H9 (cell line): ENCODE measurements at regions not wholly inside any gene's neighbourhood (a gene's known extent, or its start where the extent isn't known, plus 50 kb on each side); places are given as distances from the start of the nearest gene placed in this dataset.

Experiments used
- DNase-seq: peaks from one replicate; pipeline ENCODE4 v3.0.0-alpha.2; 2017
- H2AFZ ChIP-seq: one replicate; pipeline ENCODE4 v1.6.1; 2013; ENCODE audit warnings: mild to moderate bottlenecking, low read length, control low read depth, moderate library complexity
- H2AK5ac ChIP-seq: 2 replicates; pipeline ENCODE4 v1.6.1; 2013; ENCODE audit warnings: low read length, control low read depth, mixed read lengths; ENCODE audit not compliant: insufficient read length
- H2BK120ac ChIP-seq: one replicate; pipeline ENCODE4 v1.6.1; 2013; ENCODE audit warnings: low read depth, mild to moderate bottlenecking, low read length, control low read depth, inconsistent platforms; ENCODE audit not compliant: poor library complexity, severe bottlenecking
- H2BK12ac ChIP-seq: 2 replicates; pipeline ENCODE4 v1.6.1; 2013; ENCODE audit warnings: low read length, control low read depth, mixed read lengths, low read depth; ENCODE audit not compliant: insufficient read length
- H2BK15ac ChIP-seq: 2 replicates; pipeline ENCODE4 v1.6.1; 2013; ENCODE audit warnings: low read depth, low read length, control low read depth
- H2BK20ac ChIP-seq: one replicate; pipeline ENCODE4 v1.6.1; 2013; ENCODE audit warnings: low read depth, mild to moderate bottlenecking, low read length, control low read depth, inconsistent platforms; ENCODE audit not compliant: poor library complexity, severe bottlenecking
- H2BK5ac ChIP-seq: 2 replicates; pipeline ENCODE4 v1.6.1; 2013; ENCODE audit warnings: low read length, control low read depth, mixed read lengths; ENCODE audit not compliant: insufficient read length
- H3K14ac ChIP-seq: 2 replicates; pipeline ENCODE4 v1.6.1; 2013; ENCODE audit warnings: low read length, control low read depth; ENCODE audit not compliant: insufficient read depth
- H3K18ac ChIP-seq: 2 replicates; pipeline ENCODE4 v1.6.1; 2013; ENCODE audit warnings: low read depth, mild to moderate bottlenecking, mixed read lengths, low read length, control low read depth; ENCODE audit not compliant: insufficient read length
- H3K23ac ChIP-seq: 2 replicates; pipeline ENCODE4 v1.6.1; 2013; ENCODE audit warnings: low read length, control low read depth, mixed read lengths, low read depth; ENCODE audit not compliant: insufficient read length
- H3K23me2 ChIP-seq: 2 replicates; pipeline ENCODE4 v1.6.1; 2013; ENCODE audit warnings: low read depth, mild to moderate bottlenecking, mixed read lengths, low read length, control low read depth; ENCODE audit not compliant: insufficient read length, poor library complexity, severe bottlenecking
- H3K27ac ChIP-seq: 2 replicates; pipeline ENCODE4 v1.5.1; 2013; ENCODE audit warnings: low read length, control low read depth, mixed read lengths, low read depth; ENCODE audit not compliant: insufficient read length
- H3K27me3 ChIP-seq: 2 replicates; pipeline ENCODE4 v1.6.1; 2013; ENCODE audit warnings: low read length, control low read depth, inconsistent platforms; ENCODE audit not compliant: insufficient read depth
- H3K4ac ChIP-seq: 2 replicates; pipeline ENCODE4 v1.6.1; 2013; ENCODE audit warnings: low read depth, mild to moderate bottlenecking, control low read depth, inconsistent platforms, low read length, moderate library complexity
- H3K4me1 ChIP-seq: 2 replicates; pipeline ENCODE4 v1.6.1; 2013; ENCODE audit warnings: low read length, control low read depth, inconsistent platforms; ENCODE audit not compliant: insufficient read depth
- H3K4me2 ChIP-seq: 2 replicates; pipeline ENCODE4 v1.6.1; 2013; ENCODE audit warnings: low read length, control low read depth, mixed read lengths; ENCODE audit not compliant: insufficient read length, insufficient read depth
- H3K56ac ChIP-seq: 2 replicates; pipeline ENCODE4 v1.6.1; 2013; ENCODE audit warnings: low read depth, mild to moderate bottlenecking, mixed read lengths, low read length, control low read depth; ENCODE audit not compliant: insufficient read length
- H3K79me1 ChIP-seq: 2 replicates; pipeline ENCODE4 v1.6.1; 2013; ENCODE audit warnings: low read depth, mild to moderate bottlenecking, moderate library complexity, low read length, control low read depth, inconsistent platforms; ENCODE audit not compliant: insufficient read depth, poor library complexity, severe bottlenecking
- H3K79me2 ChIP-seq: 2 replicates; pipeline ENCODE4 v1.6.1; 2013; ENCODE audit warnings: low read length, control low read depth, inconsistent platforms; ENCODE audit not compliant: insufficient read depth
- H3K9ac ChIP-seq: 2 replicates; pipeline ENCODE4 v1.6.1; 2013; ENCODE audit warnings: low read length, control low read depth, mixed read lengths; ENCODE audit not compliant: insufficient read length; ENCODE audit errors: extremely low read depth
- H3K9me3 ChIP-seq: one replicate; pipeline ENCODE4 v1.6.1; 2013; ENCODE audit warnings: low read depth, low read length, inconsistent platforms; ENCODE audit not compliant: control insufficient read depth
- H3T11ph ChIP-seq: one replicate; pipeline ENCODE4 v1.6.1; 2013; ENCODE audit warnings: mild to moderate bottlenecking, low read length, control low read depth, inconsistent platforms
- H4K20me1 ChIP-seq: one replicate; pipeline ENCODE4 v1.6.1; 2013; ENCODE audit not compliant: control insufficient read depth, insufficient read length, insufficient read depth
- H4K5ac ChIP-seq: 2 replicates; pipeline ENCODE4 v1.6.1; 2013; ENCODE audit warnings: low read depth, mild to moderate bottlenecking, mixed read lengths, low read length, control low read depth; ENCODE audit not compliant: insufficient read length
- H4K8ac ChIP-seq: replicated peaks from 2 replicates; pipeline ENCODE4 v1.6.1; 2013; ENCODE audit warnings: low read length, control low read depth, mixed read lengths, low read depth; ENCODE audit not compliant: insufficient read length
- H4K91ac ChIP-seq: 2 replicates; pipeline ENCODE4 v1.6.1; 2013; ENCODE audit warnings: low read depth, mild to moderate bottlenecking, moderate library complexity, mixed read lengths, low read length, control low read depth; ENCODE audit not compliant: insufficient read length
- H3K27ac Mint-ChIP-seq, 3 experiments: 2 replicates in 2 of 3; 3 replicates in 1 of 3; pipeline ENCODE4 v1.8.0; 2020 to 2021; ENCODE audit warnings: mixed read lengths in 3 of 3, mild to moderate bottlenecking in 1 of 3, moderate library complexity in 1 of 3
- H3K27me3 Mint-ChIP-seq: 2 replicates; pipeline ENCODE4 v1.8.0; 2021; ENCODE audit warnings: low read depth, mild to moderate bottlenecking, moderate library complexity, mixed read lengths
- H3K36me3 Mint-ChIP-seq, 3 experiments: 2 replicates in 2 of 3; 3 replicates in 1 of 3; pipeline ENCODE4 v1.8.0; 2020 to 2021; ENCODE audit warnings: low read depth in 3 of 3, mixed read lengths in 3 of 3; ENCODE audit not compliant: insufficient read depth in 1 of 3
- H3K4me1 Mint-ChIP-seq, 2 experiments: 2 replicates each; pipeline ENCODE4 v1.8.0; 2020; ENCODE audit warnings: mixed read lengths in 2 of 2
- H3K4me3 Mint-ChIP-seq, 2 experiments: 2 replicates in 1 of 2; 3 replicates in 1 of 2; pipeline ENCODE4 v1.8.0; 2020 to 2021; ENCODE audit warnings: mild to moderate bottlenecking in 2 of 2, mixed read lengths in 2 of 2, moderate library complexity in 1 of 2
- H3K9me3 Mint-ChIP-seq, 2 experiments: 2 replicates in 1 of 2; 3 replicates in 1 of 2; pipeline ENCODE4 v1.8.0; 2020; ENCODE audit warnings: mild to moderate bottlenecking in 2 of 2, mixed read lengths in 2 of 2, moderate library complexity in 1 of 2
- WGBS: extraction: QIAGEN DNeasy Blood & Tissue Kit; methylation state at CpG from one replicate; pipeline ENCODE4 v1.1.7; 2013; ENCODE audit warnings: missing lambda C conversion rate, low lambda C conversion rate, mixed read lengths; ENCODE audit not compliant: insufficient read length; ENCODE audit errors: extremely low coverage; 5-methylcytosine and 5-hydroxymethylcytosine counted together
- TF ChIP-seq, protein P1 (sequence below): fragments of 200-600 bp; sonication (generic); conservative IDR thresholded peaks from 3 replicates; pipeline ENCODE4 v1.8.0; 2021; ENCODE audit warnings: antibody characterized with exemption, mild to moderate bottlenecking

GRCh38 chr6:149246691-149247384 lies 70.7 kb upstream of the TAB2 start:
- H2BK20ac ChIP-seq, result no peak overlapping the region
- H2AK5ac ChIP-seq, result no peak overlapping the region
- peaks cover 2% of the 10 kb centered on the region for H3K23me2 ChIP-seq
- Mint-ChIP-seq H3K36me3 (no peaks in the 10 kb centered on the region), H3K4me1 (peaks cover 2 to 5% of the 10 kb centered on the region in 2 experiments; a peak in 3 of 4 replicates), H3K4me3 (no peak overlapping the region), H3K27me3 (no peaks in the 10 kb centered on the region; the same call in 1 of the 2 replicates), H3K9me3 (no peaks in the 10 kb centered on the region; a peak in 1 of 5 replicates), H3K27ac (no peak overlapping the region)
- H3T11ph ChIP-seq, result no peak overlapping the region
- no peak overlapping the region for H3K56ac ChIP-seq
- H2BK120ac ChIP-seq, result no peak overlapping the region
- no peak overlapping the region; the same call in 1 of the 2 replicates for H3K14ac ChIP-seq
- H4K91ac ChIP-seq, result no peak overlapping the region
- no CpG with 5 or more reads among the region's 13 CpGs for WGBS
- H3K18ac ChIP-seq, result no peak overlapping the region
- no peaks in the 10 kb centered on the region for H3K79me2 ChIP-seq
- no peaks in the 10 kb centered on the region for H3K9me3 ChIP-seq
- no peak overlapping the region for H4K5ac ChIP-seq
- H3K23ac ChIP-seq, result no peak overlapping the region
- H3K4me2 ChIP-seq, result no peak overlapping the region
- TF ChIP-seq, protein P1, sequence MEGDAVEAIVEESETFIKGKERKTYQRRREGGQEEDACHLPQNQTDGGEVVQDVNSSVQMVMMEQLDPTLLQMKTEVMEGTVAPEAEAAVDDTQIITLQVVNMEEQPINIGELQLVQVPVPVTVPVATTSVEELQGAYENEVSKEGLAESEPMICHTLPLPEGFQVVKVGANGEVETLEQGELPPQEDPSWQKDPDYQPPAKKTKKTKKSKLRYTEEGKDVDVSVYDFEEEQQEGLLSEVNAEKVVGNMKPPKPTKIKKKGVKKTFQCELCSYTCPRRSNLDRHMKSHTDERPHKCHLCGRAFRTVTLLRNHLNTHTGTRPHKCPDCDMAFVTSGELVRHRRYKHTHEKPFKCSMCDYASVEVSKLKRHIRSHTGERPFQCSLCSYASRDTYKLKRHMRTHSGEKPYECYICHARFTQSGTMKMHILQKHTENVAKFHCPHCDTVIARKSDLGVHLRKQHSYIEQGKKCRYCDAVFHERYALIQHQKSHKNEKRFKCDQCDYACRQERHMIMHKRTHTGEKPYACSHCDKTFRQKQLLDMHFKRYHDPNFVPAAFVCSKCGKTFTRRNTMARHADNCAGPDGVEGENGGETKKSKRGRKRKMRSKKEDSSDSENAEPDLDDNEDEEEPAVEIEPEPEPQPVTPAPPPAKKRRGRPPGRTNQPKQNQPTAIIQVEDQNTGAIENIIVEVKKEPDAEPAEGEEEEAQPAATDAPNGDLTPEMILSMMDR, result no peak
- H3K27ac ChIP-seq, result no peak overlapping the region
- H2AFZ ChIP-seq, result peak overlapping the region; percentile 5
- no peaks in the 10 kb centered on the region for H3K4me1 ChIP-seq
- no peak overlapping the region for H3K4ac ChIP-seq
- DNase-seq, result no peak
- H4K8ac ChIP-seq, result no peak overlapping the region
- no peak overlapping the region for H3K9ac ChIP-seq
- H2BK5ac ChIP-seq, result no peak overlapping the region
- no peaks in the 10 kb centered on the region for H4K20me1 ChIP-seq
- no peaks in the 10 kb centered on the region for H3K27me3 ChIP-seq
- H2BK15ac ChIP-seq, result no peak overlapping the region
- H2BK12ac ChIP-seq, result no peak overlapping the region
- no peaks in the 10 kb centered on the region for H3K79me1 ChIP-seq
